ENCODE measurements at regions not wholly inside any gene's neighbourhood (a gene's known extent, or its start where the extent isn't known, plus 50 kb on each side); places are given as distances from the start of the nearest gene placed in this dataset.

- no peak for TF ChIP-seq ZNF425 (CRISPR knock-in tag; conservative IDR thresholded peaks at IDR 0.05)
These were observed 255.4 kb upstream of the STXBP5 start (continued) for GRCh38 chr6:146948790-146949342.

- no peak overlapping the region for H3K27ac Mint-ChIP-seq
- no peak for TF ChIP-seq TEAD1 (CRISPR knock-in tag; IDR thresholded peaks at IDR 0.05)
- H3K9me3 Mint-ChIP-seq, result peaks cover 16% of the 10 kb centered on the region
- H3K27me3 Mint-ChIP-seq (ENCODE audit: low read depth), result no peaks in the 10 kb centered on the region
- no peak for DNase-seq (ENCODE audit: low spot score)
- ATAC-seq, result no peak
- H3K4me3 Mint-ChIP-seq, result no peak overlapping the region
- ChIA-PET POLR2A (no interaction called here), CTCF (no interaction called here)
- H3K4me1 Mint-ChIP-seq, result no peaks in the 10 kb centered on the region
- peaks cover 5% of the 10 kb centered on the region; the same call in 1 of the 2 replicates for H3K36me3 Mint-ChIP-seq
These were observed 254.8 kb upstream of the STXBP5 start for GRCh38 chr6:146949425-146949824.

GRCh38 chr6:146950351-146950835 lies 253.8 kb upstream of the STXBP5 start:
- ChIA-PET CTCF (no interaction called here), POLR2A (no interaction called here)
- peaks cover 16% of the 10 kb centered on the region for H3K9me3 Mint-ChIP-seq

More at GRCh38 chr6:146950351-146950835, 253.8 kb upstream of the STXBP5 start:
- TF ChIP-seq ZNF671 (CRISPR knock-in tag; IDR thresholded peaks at IDR 0.05), result no peak
- no peak for TF ChIP-seq TCF7 (CRISPR knock-in tag; IDR thresholded peaks at IDR 0.05; ENCODE audit: low read depth)
- TF ChIP-seq CBFB (CRISPR knock-in tag; IDR thresholded peaks at IDR 0.05; ENCODE audit: low read depth), result no peak
- no peak for TF ChIP-seq MLX (CRISPR knock-in tag; IDR thresholded peaks at IDR 0.05)
- no peak for TF ChIP-seq KAT7 (CRISPR knock-in tag; IDR thresholded peaks at IDR 0.05; ENCODE audit: borderline replicate concordance)
- TF ChIP-seq PRRX2 (CRISPR knock-in tag; IDR thresholded peaks at IDR 0.05), result no peak
- no peak for TF ChIP-seq FOXP4 (CRISPR knock-in tag; IDR thresholded peaks at IDR 0.05)
- TF ChIP-seq AFF4 (CRISPR knock-in tag; IDR thresholded peaks at IDR 0.05; ENCODE audit: borderline replicate concordance), result no peak
- TF ChIP-seq ZNF423 (CRISPR knock-in tag; IDR thresholded peaks at IDR 0.05), result no peak
- TF ChIP-seq ZSCAN18 (CRISPR knock-in tag; IDR thresholded peaks at IDR 0.05), result no peak
- TF ChIP-seq FOXK1 (CRISPR knock-in tag; IDR thresholded peaks at IDR 0.05), result no peak
- no peak for TF ChIP-seq ZNF512 (CRISPR knock-in tag; IDR thresholded peaks at IDR 0.05; ENCODE audit: borderline replicate concordance)
- TF ChIP-seq CREM (CRISPR knock-in tag; IDR thresholded peaks at IDR 0.05), result no peak
- TF ChIP-seq HMGXB4 (CRISPR knock-in tag; IDR thresholded peaks at IDR 0.05), result no peak
- no peak for TF ChIP-seq SMAD3 (CRISPR knock-in tag; IDR thresholded peaks at IDR 0.05; ENCODE audit: borderline replicate concordance)
- ATAC-seq (no peak), DNase-seq (ENCODE audit: low spot score) (no peak)
- H3K4me1 Mint-ChIP-seq, result no peaks in the 10 kb centered on the region
- H3K4me3 Mint-ChIP-seq, result no peak overlapping the region
- H3K27ac Mint-ChIP-seq, result no peak overlapping the region
- peaks cover 5% of the 10 kb centered on the region; the same call in 1 of the 2 replicates for H3K36me3 Mint-ChIP-seq
- no peaks in the 10 kb centered on the region for H3K27me3 Mint-ChIP-seq (ENCODE audit: low read depth)

Data from WTC11 (cell line).